DOHH2 (cell line): ENCODE measurements at regions not wholly inside any gene's neighbourhood (a gene's known extent, or its start where the extent isn't known, plus 50 kb on each side); places are given as distances from the start of the nearest gene placed in this dataset.

Experiments
- CTCF ChIP-seq: fragments of 200-600 bp; sonication (generic); IDR thresholded peaks from one replicate; pipeline ENCODE4 v1.5.1; 2014; ENCODE audit warnings: antibody characterized with exemption, mild to moderate bottlenecking, low read depth, low read length; ENCODE audit not compliant: poor library complexity, severe bottlenecking
- EZH2phosphoT487 ChIP-seq: fragments of 200-600 bp; sonication (generic); IDR thresholded peaks from 2 replicates; pipeline ENCODE4 v1.6.1; 2017; ENCODE audit warnings: borderline replicate concordance, mild to moderate bottlenecking, antibody characterized with exemption, low read length, moderate library complexity, mixed read lengths

- TF ChIP-seq EZH2phosphoT487 (no peak), CTCF (no peak)
Measured at GRCh38 chr3:162332344-162332743, 835.7 kb downstream of the OTOL1 start.
